ENCODE measurements at regions not wholly inside any gene's neighbourhood (a gene's known extent, or its start where the extent isn't known, plus 50 kb on each side); places are given as distances from the start of the nearest gene placed in this dataset.

- no peak for DNase-seq (ENCODE audit: low read depth)
- no peak overlapping the region for H3K4me3 ChIP-seq (ENCODE audit: low read depth, low read length)
Observed at GRCh38 chr13:74845806-74846205, 636.2 kb downstream of the TBC1D4 start.

DNA sequence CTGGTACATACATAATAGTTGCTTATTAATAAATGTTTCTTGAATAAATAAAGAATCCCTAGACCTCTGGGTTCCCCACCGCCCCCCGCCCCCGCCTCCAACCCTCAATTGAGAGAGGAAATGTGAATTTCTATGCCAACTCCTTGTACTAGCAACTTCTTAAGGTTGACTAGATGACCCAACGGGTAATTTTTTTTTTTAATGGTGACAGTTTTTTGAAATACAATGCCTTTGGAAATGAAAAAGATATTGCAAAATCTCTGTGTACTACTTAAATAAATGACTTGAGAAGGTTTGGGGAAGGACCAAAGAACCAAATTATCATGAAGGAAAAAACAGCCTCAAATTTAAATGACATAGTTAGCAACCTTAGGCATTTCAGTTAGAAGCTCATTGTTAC is 640.3 kb downstream of the TBC1D4 start:
- H3K4me3 ChIP-seq (ENCODE audit: low read depth, low read length): no peak overlapping the region
- no peak for DNase-seq (ENCODE audit: low read depth)

GRCh38 chr13:74841123-74841522 is 640.8 kb downstream of the TBC1D4 start:
- no peak for DNase-seq (ENCODE audit: low read depth)
- H3K4me3 ChIP-seq (ENCODE audit: low read depth, low read length): no peak overlapping the region

- no peak overlapping the region for H3K4me3 ChIP-seq (ENCODE audit: low read depth, low read length)
- DNase-seq (ENCODE audit: low read depth): peak; percentile 23
Observed at GRCh38 chr13:74839656-74840055, 642.3 kb downstream of the TBC1D4 start.

- H3K4me3 ChIP-seq (ENCODE audit: low read depth, low read length): no peak overlapping the region
- no peak for DNase-seq (ENCODE audit: low read depth)
Observed at GRCh38 chr13:74838096-74838495, 643.9 kb downstream of the TBC1D4 start.

- no peak for DNase-seq (ENCODE audit: low read depth)
- no peak overlapping the region for H3K4me3 ChIP-seq (ENCODE audit: low read depth, low read length)
Observed at GRCh38 chr13:74836628-74837027, 645.3 kb downstream of the TBC1D4 start.

- DNase-seq (ENCODE audit: low read depth): no peak
- H3K4me3 ChIP-seq (ENCODE audit: low read depth, low read length): no peak overlapping the region
Observed at GRCh38 chr13:74835579-74835978, 646.4 kb downstream of the TBC1D4 start.

- no peak for DNase-seq (ENCODE audit: low read depth)
- H3K4me3 ChIP-seq (ENCODE audit: low read depth, low read length): no peak overlapping the region
Observed at GRCh38 chr13:74825938-74826246, 656.1 kb downstream of the TBC1D4 start.

GRCh38 chr13:74825152-74825937 is 656.6 kb downstream of the TBC1D4 start:
- no peak overlapping the region for H3K4me3 ChIP-seq (ENCODE audit: low read depth, low read length)
- peak; percentile 90 for DNase-seq (ENCODE audit: low read depth)

DNA sequence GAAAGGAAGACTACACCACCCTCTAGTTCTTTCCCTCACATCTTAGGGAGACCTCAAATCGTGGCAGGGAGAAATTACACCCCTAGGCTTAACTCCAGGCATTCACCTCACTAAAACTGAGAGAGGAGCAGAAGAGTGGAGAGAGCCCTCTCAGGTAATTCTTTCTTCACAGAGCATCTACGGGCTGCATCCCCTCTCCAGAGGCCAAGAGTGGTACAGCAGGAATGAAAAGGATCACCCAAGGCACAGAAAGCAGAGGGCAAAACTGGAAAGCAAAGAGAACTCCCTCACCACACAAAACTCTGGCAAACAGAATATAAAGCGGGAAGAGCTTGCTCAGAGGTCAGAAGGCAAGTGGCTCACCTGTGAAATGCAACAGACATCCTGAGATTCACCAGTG is 661.2 kb downstream of the TBC1D4 start:
- DNase-seq (ENCODE audit: low read depth): no peak
- no peak overlapping the region for H3K4me3 ChIP-seq (ENCODE audit: low read depth, low read length)

DNA sequence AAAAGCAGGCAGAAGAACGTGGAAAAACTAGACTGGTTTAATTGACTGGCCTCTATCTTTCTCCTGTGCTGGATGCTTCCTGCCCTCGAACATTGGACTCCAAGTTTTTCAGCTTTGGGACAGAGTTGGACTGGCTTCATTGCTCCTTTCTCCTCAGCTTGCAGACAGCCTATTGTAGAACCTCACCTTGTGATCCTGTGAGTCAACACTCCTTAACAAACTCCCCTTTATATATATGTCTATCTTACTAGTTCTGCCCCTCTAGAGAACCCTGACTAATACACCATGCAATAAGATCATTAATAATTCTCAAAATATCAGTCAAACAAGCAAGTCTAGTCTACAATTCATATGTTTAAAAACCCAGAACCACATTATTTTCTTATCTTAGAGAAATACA is 662.4 kb downstream of the TBC1D4 start:
- no peak overlapping the region for H3K4me3 ChIP-seq (ENCODE audit: low read depth, low read length)
- DNase-seq (ENCODE audit: low read depth): no peak

- no peak for DNase-seq (ENCODE audit: low read depth)
- H3K4me3 ChIP-seq (ENCODE audit: low read depth, low read length): no peak overlapping the region
Observed at GRCh38 chr13:74816737-74817136, 665.2 kb downstream of the TBC1D4 start.

GRCh38 chr13:74796157-74796556 is 662.0 kb upstream of the KLF12 start:
- no peak overlapping the region for H3K4me3 ChIP-seq (ENCODE audit: low read depth, low read length)
- no peak for DNase-seq (ENCODE audit: low read depth)

- no peak overlapping the region for H3K4me3 ChIP-seq (ENCODE audit: low read depth, low read length)
- no peak for DNase-seq (ENCODE audit: low read depth)
Observed at GRCh38 chr13:74795526-74795925, 661.3 kb upstream of the KLF12 start.

DNA sequence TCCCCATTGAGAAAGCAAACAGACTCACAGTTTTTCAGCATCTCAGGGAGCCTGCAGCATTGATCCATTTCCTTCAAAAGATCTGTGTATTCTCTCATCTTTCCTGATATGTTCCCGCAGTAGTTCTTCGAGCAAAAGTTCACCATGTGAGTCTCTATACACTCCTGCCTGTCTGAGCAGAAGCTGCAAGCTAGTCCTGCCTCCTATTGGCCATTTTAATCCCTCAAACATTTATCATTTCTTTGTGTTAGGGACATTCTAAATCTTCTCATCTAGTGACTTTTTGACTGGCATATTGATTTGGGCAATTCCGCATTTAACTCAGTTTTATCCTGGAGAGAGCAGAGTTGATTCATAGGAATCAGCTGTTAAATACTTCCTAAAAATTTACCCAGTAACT is 660.4 kb upstream of the KLF12 start:
- H3K4me3 ChIP-seq (ENCODE audit: low read depth, low read length): no peak overlapping the region
- DNase-seq (ENCODE audit: low read depth): no peak

- DNase-seq (ENCODE audit: low read depth): no peak
- H3K4me3 ChIP-seq (ENCODE audit: low read depth, low read length): no peak overlapping the region
Observed at GRCh38 chr13:74794147-74794546, 659.9 kb upstream of the KLF12 start.

GRCh38 chr13:74784959-74785358 is 650.8 kb upstream of the KLF12 start:
- DNase-seq (ENCODE audit: low read depth): no peak
- no peak overlapping the region for H3K4me3 ChIP-seq (ENCODE audit: low read depth, low read length)

DNA sequence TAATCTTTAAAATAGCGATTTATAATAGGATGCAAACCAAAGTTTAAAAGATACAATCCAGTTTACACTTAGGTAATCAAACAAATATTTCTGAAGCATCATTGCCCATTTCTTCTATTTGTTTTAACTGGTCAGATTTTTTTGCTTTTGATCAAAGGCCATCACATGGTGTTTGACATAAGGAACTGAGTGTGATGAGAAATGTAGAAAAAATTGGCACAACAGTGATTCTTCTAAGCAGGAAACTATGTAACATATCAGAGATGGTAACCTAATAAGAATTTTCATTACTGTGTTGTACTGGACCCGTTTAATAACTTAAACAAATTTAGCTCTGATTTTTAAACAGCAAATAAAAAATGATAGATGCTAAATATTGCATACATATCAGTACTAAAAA is 644.7 kb upstream of the KLF12 start:
- DNase-seq (ENCODE audit: low read depth): no peak
- H3K4me3 ChIP-seq (ENCODE audit: low read depth, low read length): no peak overlapping the region

GRCh38 chr13:74778087-74778486 is 643.9 kb upstream of the KLF12 start:
- H3K4me3 ChIP-seq (ENCODE audit: low read depth, low read length): no peak overlapping the region
- DNase-seq (ENCODE audit: low read depth): no peak

DNA sequence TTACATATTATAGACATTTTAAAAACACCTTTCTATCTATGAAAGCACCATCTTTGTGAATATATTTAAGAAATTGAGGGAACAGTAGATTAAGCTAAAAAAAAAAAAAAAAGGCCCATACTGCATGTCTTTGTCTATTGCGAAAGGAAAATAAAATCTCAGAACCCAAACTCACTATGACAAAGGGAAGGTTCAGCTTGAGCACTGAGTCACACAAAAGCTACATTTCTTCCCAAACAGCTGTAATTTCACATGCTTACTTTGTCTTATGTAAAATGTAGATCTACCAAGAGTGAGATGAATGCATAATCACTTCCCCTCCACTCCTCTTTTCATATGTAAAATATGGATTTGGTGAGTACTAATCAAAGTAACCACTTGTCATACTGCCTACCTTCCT is 640.1 kb upstream of the KLF12 start:
- DNase-seq (ENCODE audit: low read depth): peak; percentile 78
- no peak overlapping the region for H3K4me3 ChIP-seq (ENCODE audit: low read depth, low read length)

GRCh38 chr13:74773248-74773647 is 639.0 kb upstream of the KLF12 start:
- DNase-seq (ENCODE audit: low read depth): no peak
- H3K4me3 ChIP-seq (ENCODE audit: low read depth, low read length): no peak overlapping the region

DNA sequence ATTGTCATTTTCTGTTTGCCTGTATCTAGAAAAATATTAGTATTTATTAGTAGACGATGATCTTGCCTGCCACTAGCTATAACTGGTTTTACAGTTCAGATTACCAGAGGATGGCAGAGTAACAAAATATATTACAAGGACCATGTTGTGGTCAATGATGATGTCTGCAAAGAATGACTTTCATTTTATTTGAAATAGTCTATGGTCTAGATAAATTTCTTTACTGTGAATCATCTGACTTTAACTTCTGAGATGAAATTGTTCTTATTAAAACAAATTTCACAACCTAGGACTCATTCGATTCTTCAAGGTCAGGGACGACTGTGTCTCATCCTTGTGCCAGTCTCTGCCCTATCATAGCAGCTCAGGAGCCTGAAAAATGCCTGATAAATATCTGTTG is 637.8 kb upstream of the KLF12 start:
- peak; percentile 65 for DNase-seq (ENCODE audit: low read depth)
- H3K4me3 ChIP-seq (ENCODE audit: low read depth, low read length): no peak overlapping the region

Measured in skeletal muscle cell (primary cell).